ENCODE measurements at regions not wholly inside any gene's neighbourhood (a gene's known extent, or its start where the extent isn't known, plus 50 kb on each side); places are given as distances from the start of the nearest gene placed in this dataset.
"Not testable (repeated sequence)": the region's sequence is repeated elsewhere in the genome, so short reads cannot be mapped to it uniquely, and the experiment has no call there.

DNA sequence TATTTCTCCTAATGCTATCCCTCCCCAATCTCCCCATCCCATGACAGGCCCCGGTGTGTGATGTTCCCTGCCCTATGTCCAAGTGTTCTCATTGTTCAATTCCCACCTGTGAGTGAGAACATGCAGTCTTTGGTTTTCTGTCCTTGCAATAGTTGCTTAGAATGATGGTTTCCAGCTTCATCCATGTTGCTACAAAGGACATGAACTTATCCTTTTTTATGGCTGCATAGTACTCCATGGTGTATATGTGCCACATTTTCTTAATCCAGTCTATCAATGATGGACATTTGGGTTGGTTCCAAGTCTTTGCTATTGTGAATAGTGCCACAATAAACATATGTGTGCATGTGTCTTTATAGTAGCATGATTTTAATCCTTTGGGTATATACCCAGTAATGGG lies 51.3 kb upstream of the RIOK2 start:
- not testable (repeated sequence) for DNase-seq

- DNase-seq = no peak
Measured at GRCh38 chr5:97242341-97242740, 59.3 kb upstream of the RIOK2 start.

DNA sequence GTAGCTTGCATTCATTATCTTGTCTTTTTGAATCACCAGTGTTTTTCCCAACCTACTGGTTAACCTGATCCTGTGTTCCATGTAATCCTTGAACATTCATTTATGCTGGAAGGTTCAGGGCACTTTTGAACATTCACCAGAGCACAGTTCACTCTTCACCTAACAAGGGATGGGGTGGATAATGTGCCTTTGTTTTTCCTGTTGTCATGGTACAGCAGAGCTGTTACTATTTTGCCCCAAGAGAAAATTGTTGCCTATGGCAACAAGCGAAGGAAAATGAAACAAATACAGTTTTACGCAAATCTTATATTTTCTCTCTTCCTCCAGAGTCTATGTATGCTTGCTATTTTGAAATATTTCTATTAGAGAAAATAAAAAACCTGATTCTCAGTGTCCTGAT lies 60.3 kb upstream of the RIOK2 start:
- DNase-seq = no peak

- DNase-seq = no peak
Measured at GRCh38 chr5:97245386-97245785, 62.3 kb upstream of the RIOK2 start.

DNA sequence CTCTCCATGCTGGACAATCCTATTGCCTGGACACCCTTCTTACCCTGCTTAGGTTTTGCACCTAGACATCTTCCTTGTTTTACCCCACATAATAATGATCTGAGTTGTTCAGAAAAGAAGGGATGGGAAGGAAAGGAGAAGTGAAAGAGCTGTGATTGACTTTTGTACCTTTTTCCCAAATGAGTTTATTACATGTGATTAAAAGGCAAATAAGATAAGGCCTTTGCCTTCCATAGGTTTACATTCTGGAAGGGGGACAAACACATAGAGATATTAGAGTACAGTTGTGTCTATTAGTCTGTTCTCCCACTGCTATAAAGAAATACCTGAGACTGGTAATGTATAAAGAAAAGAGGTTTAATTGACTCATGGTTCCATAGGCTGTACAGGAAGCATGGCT lies 67.1 kb upstream of the RIOK2 start:
- DNase-seq = no peak

GRCh38 chr5:97266076-97266475 lies 83.0 kb upstream of the RIOK2 start:
- no peak for DNase-seq

DNA sequence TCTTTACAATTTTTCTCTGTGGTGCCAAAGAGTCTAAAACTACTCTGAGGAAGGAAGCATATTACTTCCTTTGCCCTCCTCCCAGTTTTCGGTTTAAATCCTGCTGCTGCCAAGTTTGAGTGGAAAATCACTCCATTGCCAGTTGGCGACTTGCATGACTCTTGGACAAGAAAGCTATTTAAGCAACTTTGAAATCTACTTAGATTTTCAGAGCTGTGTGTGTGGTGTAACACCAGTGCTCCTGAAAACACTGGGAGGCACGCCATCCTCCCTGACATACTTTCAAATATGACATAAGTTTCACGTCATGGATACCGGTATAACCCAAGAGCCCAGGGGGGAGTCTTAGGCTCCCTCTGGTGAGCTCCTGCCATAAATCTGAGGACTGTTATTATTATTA lies 83.5 kb upstream of the RIOK2 start:
- no peak for DNase-seq

DNA sequence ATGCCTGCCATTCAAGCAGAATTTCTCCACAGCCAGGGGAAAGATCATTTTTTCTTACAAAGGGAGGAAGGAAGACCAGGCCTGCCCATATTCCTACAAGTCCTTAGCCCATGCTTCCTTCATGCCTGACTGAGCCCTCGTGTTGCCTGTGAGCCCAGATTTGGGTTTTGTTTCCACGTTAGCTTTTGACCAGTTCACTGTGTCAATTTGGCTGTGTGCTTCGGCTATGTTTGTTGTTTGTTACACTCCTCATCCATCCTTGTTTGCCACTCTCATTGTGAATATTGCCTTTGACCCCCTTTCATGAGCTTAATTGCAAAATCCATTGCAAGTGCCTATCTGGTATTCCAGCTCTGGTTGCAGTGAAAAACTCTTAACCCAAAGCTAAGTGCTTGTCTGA lies 84.7 kb upstream of the RIOK2 start:
- no peak for DNase-seq

GRCh38 chr5:97276474-97277120 lies 93.5 kb upstream of the RIOK2 start:
- no peak for DNase-seq

DNA sequence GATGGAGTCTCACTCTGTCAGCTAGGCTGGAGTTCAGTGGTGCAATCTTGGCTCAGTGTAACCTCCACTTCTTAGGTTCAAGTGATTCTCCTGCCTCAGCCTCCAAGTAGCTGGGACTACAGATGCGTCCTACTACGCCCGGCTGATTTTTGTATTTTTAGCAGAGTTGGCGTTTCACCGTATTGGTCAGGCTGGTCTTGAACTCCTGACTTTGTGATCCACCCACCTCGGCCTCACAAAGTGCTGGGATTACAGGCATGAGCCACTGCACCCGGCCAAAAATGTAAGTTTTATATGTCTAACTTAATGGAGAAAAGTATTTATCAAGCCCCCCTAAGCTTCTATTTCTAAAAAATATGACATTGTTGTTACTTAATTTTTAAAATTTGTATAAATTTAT lies 98.2 kb upstream of the RIOK2 start:
- DNase-seq = no peak

DNA sequence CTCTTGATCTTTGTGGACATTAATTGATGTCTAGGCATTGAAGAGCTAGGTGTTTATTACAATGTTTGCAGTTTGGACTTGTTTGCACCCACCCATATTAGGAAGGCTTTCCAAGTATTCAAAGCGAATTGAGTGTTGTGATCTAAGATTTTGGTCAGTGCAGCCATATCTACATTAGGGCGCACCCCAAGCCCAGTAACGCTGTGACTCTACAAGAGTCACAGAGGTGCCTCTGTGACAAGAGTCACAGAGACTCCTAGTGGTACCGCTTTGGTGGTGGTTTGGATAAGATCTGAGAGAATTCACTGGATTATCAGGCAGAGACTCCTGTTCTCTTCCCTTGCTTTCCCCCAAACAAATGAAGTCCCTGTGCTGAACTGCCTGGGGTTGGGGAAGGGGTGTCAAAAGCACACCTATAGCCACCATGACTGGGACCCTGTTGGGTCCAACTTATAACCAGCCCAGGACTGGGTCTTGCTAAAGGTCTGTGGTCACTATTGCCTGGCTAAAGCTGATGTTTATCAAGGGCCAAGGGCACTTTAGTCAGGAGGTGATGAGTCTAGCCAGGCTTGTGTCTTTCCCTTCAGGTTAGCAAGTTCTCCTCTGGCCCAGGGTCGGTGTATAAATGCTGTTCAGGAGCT lies 114.1 kb upstream of the RIOK2 start:
- no peak for DNase-seq

GRCh38 chr5:97297704-97298091 lies 114.7 kb upstream of the RIOK2 start:
- DNase-seq = no peak

DNA sequence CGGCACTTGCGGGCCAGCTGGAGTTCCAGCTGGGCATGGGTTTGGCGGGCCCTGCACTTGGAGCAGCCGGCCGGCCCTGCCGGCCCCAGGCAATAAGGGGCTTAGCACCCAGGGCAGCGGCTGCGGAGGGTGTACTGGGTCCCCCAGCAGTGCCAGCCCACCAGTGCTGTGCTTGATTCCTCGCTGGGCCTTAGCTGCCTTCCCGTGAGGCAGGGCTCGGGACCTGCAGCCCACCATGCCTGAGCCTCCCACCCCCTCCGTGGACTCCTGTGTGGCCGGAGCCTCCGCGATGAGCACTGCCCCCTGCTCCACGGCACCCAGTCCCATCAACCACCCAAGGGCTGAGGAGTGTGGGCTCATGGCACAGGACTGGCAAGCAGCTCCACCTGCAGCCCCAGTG lies 118.1 kb upstream of the RIOK2 start:
- DNase-seq = not testable (repeated sequence)

- no peak for DNase-seq
Measured at GRCh38 chr5:97338729-97339128, 155.7 kb upstream of the RIOK2 start.

GRCh38 chr5:97355775-97356174 lies 172.7 kb upstream of the RIOK2 start:
- no peak for DNase-seq

DNA sequence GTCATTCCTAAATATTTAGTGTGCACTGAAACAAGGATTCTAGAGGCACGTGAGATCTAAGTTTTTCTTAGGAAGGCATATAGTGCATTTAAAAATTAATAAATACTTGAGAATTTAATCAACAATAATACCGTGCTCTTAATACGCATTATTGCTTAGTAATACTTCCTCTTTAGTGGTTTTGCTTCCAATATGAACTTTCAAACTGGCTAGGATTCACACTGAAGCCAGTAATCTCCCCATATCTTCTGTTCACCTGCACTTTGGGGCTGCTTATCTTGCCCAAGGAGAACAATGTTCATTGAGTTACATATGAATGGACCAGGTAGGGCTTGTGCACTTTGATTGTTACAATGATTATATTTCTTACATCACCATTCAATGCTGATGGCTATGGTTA lies 180.5 kb upstream of the RIOK2 start:
- no peak for DNase-seq

DNA sequence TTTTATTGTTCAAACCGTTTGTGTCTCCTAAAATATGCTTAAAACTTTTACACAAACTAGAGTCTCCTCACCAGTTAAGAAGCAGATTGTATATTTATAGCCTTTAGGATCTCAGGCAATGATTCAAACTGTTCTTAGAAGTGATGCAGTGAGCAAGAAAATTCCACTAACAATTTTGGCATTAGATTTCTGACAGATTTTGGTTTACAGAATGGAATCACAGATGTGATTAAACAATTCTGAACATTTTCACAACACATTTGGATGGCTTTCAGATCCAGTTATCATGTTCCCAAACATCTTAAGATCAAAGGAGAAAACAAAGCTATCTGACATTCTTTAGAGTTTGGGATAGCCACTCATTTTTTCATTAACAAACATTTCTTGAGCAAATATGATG lies 181.7 kb upstream of the RIOK2 start:
- no peak for DNase-seq

DNA sequence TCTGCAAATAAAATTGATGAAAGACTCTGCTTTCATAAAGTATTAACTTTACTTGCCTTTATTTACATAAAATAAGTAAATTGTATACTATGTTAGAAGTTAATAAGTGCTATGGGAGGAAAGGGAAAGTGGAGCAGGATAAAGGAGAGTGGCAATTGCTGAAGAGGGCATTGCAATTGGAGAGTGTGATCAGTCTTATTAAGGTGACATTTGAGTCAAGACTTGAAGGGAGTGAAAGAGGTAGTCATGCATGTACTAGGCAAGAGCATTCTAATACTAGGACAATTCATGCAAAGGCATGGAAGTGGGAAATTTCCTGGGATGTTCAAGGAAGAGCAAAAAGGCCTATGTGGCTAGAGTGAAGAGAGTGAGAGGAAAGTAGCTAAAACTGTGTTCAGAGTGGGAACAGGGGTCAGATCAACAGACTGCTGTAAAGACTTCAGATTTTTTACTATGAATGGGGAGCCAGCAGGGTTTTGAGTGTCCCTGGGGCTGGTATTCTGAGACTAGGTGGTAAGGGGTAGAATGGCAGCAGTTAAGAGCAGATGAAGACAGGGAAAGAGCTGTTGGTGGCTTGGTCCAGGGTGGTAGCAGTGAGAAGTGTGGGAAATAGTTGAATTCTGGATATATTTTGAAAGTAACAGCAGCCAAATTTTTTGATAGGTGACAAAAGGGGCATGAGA lies 182.3 kb upstream of the RIOK2 start:
- DNase-seq = no peak

DNA sequence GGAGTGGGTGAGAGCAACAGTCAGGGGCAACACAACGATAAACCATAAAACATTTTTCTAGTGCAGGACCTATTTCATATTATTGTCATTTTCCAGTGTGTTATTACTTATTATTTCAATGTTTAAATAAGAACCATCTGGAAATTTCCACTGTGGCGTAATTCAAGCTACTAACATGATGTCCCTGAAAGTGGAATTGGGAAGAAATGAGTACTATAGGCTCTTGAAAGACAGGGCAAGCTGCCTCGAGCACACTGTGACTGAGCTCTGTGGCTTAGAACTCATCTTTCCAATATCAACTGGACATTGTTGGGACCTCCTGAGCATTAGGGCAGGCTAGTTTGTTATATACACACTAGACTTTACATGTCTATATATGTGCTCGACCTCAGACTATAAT lies 182.9 kb upstream of the RIOK2 start:
- no peak for DNase-seq

DNA sequence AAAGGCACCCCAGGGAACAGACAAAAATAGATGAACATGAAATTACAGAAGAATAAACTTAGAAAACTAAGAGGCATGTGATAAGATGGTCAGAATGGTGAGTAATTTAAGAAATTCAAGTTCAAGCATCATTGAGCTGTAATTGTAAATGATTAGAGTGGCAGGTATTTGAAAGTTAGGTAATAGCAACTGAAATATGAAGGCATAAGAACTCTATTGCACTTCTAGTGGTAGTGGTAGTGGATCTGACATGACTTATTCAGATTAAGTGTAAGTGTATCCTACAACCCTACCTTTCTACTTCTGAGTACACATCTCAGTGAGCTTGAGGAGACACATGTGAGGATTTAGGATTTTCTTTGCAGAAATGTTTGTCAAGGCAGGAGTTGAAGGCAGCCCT lies 192.9 kb upstream of the RIOK2 start:
- no peak for DNase-seq

- DNase-seq = no peak
Measured at GRCh38 chr5:97377582-97377981, 194.5 kb upstream of the RIOK2 start.

DNA sequence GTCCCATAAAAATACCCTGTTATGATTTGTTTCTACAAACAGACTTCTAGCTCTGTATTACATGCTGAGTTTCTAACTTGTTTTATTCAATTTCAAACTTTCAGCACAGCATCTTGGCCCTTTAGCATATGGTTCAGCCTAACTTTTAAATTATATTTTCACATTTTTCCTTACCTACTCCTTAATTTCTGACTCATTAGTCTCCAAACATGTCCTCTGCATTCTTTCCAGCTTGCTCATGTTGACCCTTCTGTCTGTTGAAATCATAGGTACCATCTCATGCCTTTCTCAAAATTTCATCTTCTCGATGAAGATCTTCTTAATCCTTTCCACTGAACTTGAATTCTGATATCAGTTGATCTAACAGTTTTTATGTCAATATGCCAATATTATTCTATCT lies 200.9 kb upstream of the RIOK2 start:
- DNase-seq = no peak

DNA sequence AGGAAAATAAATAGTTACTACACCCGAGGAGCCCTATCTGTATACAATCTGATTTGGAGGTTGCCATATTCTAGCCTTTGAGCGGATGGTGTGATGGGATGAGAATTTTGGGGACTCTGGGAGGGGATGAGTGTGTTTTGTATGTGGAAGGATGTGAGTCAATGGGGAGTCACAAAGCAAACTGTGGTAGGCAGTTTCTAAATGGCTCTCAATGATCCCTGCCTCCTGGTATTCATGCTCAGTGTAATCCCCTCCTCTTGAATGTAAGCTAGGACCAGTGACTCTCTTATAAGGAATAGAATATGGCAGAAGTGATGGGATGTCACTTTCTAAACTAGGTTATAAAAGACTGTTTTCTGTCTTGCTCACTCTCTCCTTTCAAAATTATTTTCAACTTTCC lies 205.7 kb upstream of the RIOK2 start:
- DNase-seq = no peak

GRCh38 chr5:97400537-97400936 lies 217.5 kb upstream of the RIOK2 start:
- no peak for DNase-seq

DNA sequence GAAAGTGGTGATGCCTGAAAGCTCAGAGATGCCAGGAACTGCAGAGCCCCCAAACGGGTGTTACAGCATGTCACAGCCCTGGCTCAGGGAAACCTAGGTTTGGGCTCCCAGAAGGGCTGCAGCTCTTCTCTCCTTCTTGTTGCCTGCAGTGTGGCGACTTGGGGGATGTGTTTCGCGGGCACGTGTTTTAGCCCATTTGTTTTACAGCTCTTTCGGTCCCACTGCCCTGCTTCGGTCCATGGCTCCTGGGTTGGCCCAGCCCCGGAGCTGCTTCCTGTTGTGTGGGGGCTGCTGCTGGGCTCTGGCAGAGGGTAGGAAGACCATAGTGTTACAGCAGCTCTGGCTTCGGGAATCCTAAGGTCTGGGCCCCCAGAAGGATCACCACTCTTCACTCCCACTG lies 222.9 kb upstream of the RIOK2 start:
- DNase-seq = no peak

Measured in NCI-H2227 treated with DMSO at 0.1 percent for 48 hours (cell line).